ENCODE measurements at regions not wholly inside any gene's neighbourhood (a gene's known extent, or its start where the extent isn't known, plus 50 kb on each side); places are given as distances from the start of the nearest gene placed in this dataset.

DNA sequence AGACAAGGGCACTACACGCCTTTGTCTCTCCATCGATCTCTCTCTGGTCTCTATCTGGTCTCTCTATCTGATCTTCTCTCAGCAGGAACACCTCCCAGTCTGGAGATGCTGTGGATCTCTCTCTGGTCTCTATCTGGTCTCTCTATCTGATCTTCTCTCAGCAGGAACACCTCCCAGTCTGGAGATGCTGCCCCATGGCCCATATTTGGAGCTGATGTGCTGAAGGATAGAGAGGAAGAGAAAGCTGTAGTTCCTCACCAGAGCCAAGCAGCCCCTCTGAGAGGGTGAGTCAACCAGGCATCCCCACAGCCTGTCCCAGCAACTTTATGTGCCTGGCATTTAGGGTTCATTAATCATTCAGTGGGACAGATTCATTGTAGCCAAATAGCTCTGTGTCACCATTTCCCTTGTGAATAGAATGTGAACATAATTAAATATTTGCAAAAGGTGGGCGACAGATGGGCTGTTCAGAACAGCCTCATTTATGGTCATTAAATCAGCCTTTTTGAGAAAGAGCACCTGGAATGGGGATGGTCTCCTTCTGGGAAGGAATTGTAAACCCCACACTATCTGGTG lies 189.3 kb upstream of the MAST4 start:
- TF ChIP-seq POLR2A (IDR thresholded peaks at IDR 0.05; ENCODE audit: low read depth) (no peak), POLR2AphosphoS5 (IDR thresholded peaks at IDR 0.05) (no peak), EP300 (IDR thresholded peaks at IDR 0.05) (no peak)
- TF ChIP-seq, protein P1, sequence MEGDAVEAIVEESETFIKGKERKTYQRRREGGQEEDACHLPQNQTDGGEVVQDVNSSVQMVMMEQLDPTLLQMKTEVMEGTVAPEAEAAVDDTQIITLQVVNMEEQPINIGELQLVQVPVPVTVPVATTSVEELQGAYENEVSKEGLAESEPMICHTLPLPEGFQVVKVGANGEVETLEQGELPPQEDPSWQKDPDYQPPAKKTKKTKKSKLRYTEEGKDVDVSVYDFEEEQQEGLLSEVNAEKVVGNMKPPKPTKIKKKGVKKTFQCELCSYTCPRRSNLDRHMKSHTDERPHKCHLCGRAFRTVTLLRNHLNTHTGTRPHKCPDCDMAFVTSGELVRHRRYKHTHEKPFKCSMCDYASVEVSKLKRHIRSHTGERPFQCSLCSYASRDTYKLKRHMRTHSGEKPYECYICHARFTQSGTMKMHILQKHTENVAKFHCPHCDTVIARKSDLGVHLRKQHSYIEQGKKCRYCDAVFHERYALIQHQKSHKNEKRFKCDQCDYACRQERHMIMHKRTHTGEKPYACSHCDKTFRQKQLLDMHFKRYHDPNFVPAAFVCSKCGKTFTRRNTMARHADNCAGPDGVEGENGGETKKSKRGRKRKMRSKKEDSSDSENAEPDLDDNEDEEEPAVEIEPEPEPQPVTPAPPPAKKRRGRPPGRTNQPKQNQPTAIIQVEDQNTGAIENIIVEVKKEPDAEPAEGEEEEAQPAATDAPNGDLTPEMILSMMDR (IDR thresholded peaks at IDR 0.05): no peak
